ENCODE measurements at regions not wholly inside any gene's neighbourhood (a gene's known extent, or its start where the extent isn't known, plus 50 kb on each side); places are given as distances from the start of the nearest gene placed in this dataset.

- TF ChIP-seq CTCF (IDR thresholded peaks at IDR 0.05): no peak
- no peak overlapping the region for H3K4me3 ChIP-seq
- H3K27ac ChIP-seq: no peak overlapping the region
- DNase-seq (ENCODE audit: low spot score): no peak
Observed at GRCh38 chr14:71693381-71693780, 238.8 kb upstream of the RGS6 start.

GRCh38 chr14:71694591-71695530, 237.4 kb upstream of the RGS6 start:
- no peak overlapping the region for H3K27ac ChIP-seq

GRCh38 chr14:71695611-71696350, 236.4 kb upstream of the RGS6 start:
- DNase-seq (ENCODE audit: low spot score): no peak
- Histone ChIP-seq H3K4me3 (no peak overlapping the region), H3K27ac (no peak overlapping the region)
- TF ChIP-seq CTCF (IDR thresholded peaks at IDR 0.05): no peak

More at GRCh38 chr14:71694591-71695530, 237.4 kb upstream of the RGS6 start:
- H3K4me3 ChIP-seq: no peak overlapping the region
- no peak for DNase-seq (ENCODE audit: low spot score)
- no peak for TF ChIP-seq CTCF (IDR thresholded peaks at IDR 0.05)

- Histone ChIP-seq H3K4me3 (no peak overlapping the region), H3K27ac (no peak overlapping the region)
- TF ChIP-seq CTCF (IDR thresholded peaks at IDR 0.05): no peak
- DNase-seq (ENCODE audit: low spot score): no peak
Observed at GRCh38 chr14:71698027-71698426, 234.2 kb upstream of the RGS6 start.

GRCh38 chr14:71698673-71699072, 233.6 kb upstream of the RGS6 start:
- H3K4me3 ChIP-seq: no peak overlapping the region
- TF ChIP-seq CTCF (IDR thresholded peaks at IDR 0.05): no peak
- H3K27ac ChIP-seq: no peak overlapping the region
- DNase-seq (ENCODE audit: low spot score): no peak

GRCh38 chr14:71701990-71702389, 230.2 kb upstream of the RGS6 start:
- no peak overlapping the region for H3K27ac ChIP-seq
- no peak overlapping the region for H3K4me3 ChIP-seq
- DNase-seq (ENCODE audit: low spot score): no peak
- no peak for TF ChIP-seq CTCF (IDR thresholded peaks at IDR 0.05)
